Stromal cell of bone marrow (primary cell): ENCODE measurements at regions not wholly inside any gene's neighbourhood (a gene's known extent, or its start where the extent isn't known, plus 50 kb on each side); places are given as distances from the start of the nearest gene placed in this dataset.

Experiments
- DNase-seq: peaks from one replicate; pipeline ENCODE4 v3.0.0-alpha.2; 2012; ENCODE audit warnings: low read depth

DNA sequence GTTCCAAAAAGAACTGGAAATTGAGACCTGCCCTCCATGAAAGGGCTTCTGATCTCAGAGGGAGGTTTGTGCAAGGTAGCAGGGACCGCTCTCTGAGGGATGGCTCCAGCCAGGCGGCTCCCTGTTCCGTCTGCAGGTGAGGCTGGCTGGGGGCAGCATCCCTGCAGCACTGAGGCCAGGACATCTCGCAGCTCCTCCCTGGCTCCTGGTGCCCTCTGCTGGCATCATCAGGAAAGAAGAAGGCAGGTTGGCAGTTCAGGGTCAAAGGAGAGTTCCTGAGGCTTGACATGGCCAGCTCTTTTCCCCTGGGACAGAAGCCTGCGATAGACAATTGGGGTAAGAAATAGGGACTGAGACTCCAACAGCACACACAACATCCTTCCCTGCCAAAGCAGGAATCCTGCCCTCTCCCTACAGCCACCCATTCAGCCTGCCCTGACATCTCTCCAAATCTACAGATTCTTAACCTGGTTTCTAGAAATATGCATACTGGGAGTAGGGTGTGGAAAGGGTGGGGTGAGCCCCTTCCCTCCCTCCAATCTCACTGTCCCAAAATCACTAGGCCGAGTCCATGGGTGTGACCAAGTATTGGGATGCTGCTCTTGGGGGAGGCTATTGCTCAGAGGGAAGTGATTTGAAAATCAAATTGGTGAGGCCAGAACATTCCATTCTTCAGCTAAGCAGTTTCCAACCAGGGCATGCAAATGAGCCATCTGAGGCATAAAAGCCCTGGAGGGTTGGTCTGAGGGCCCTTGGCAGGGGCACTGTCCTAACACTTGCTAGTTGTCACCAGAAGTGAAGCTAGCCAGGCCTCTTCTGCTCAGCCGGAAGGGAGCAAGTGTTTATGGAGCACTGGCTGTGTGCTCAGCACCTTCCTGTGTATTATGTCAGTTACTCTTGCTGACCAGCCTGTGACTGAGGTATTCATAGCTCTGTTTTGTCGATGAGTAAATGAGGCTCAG is 185.4 kb downstream of the TFCP2L1 start:
- DNase-seq, result no peak

DNA sequence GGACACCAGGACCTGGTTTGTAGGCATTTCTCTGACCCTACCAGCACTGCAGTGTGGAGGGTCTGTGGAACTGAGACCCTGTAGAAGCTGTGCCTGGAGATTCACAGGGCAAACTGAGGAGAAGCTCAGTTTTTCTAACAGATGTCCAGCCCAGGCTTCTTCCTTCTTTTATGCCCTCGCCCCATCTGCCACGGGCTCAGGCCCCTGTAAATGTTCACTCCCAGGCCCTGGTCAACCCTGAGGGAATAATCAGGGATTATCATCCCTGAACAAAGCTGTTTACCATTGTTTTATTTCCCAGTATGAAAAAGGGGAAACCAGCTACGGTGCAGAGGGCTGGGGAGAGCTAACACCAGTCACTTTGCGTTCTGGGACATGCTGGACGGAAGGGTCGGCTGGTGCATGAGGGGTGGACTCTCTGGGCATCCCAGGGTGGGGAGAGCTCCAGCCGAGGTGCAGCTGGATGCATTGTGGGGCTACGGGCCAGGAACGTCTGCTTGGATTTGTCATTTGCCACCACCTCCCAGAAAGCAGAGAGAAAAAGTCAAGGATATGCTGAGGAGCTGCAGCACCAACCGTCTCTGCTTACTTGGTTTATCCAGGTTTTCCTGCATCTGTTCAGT is 183.8 kb downstream of the TFCP2L1 start:
- DNase-seq, result no peak

- no peak for DNase-seq
Measured at GRCh38 chr2:121102941-121103340, 182.1 kb downstream of the TFCP2L1 start.

DNA sequence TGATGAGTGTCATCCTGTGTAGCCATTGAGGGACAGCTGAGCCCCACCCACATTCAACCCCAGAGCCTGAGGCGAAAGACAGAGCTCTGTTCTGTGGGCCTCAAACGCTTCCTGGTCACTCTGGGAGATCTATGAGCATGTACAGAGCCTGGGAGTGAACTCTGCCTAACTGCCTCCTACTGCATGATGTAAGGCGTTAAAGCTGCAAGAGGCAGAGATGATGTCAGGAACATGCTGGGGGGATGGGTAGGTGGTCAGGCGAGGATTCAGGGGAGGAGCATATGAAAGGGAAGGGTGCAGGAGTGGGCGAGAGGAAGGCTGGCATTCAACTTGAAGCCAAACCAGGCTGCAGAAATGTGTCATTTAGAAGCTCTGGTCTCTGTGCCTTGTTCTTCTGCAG is 181.0 kb downstream of the TFCP2L1 start:
- DNase-seq, result no peak

- no peak for DNase-seq
Measured at GRCh38 chr2:121104721-121105141, 180.3 kb downstream of the TFCP2L1 start.

GRCh38 chr2:121110924-121111323 is 174.1 kb downstream of the TFCP2L1 start:
- no peak for DNase-seq

- DNase-seq, result no peak
Measured at GRCh38 chr2:121118951-121119350, 166.1 kb downstream of the TFCP2L1 start.

GRCh38 chr2:121120411-121120810 is 164.6 kb downstream of the TFCP2L1 start:
- DNase-seq, result no peak

DNA sequence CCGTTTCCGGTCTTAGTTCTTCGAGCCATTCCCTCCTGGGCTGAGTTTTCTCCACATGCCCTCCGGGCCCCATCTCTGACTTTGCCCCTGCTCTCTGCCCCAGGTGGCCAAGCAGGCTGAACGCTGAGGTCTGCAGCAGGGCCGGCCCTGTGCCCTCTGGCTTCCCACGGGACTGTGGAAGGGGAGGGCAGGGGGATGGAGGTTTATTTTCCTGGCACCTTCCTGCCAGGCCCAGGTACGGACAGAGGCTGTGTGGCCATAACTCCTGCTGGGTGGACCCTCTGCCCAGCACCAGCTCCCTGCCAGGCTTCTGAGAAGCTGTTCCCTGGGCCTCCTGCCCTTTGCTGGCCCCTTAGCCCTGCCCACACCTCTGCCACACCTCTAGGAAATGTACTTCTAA is 164.0 kb downstream of the TFCP2L1 start:
- DNase-seq, result no peak

DNA sequence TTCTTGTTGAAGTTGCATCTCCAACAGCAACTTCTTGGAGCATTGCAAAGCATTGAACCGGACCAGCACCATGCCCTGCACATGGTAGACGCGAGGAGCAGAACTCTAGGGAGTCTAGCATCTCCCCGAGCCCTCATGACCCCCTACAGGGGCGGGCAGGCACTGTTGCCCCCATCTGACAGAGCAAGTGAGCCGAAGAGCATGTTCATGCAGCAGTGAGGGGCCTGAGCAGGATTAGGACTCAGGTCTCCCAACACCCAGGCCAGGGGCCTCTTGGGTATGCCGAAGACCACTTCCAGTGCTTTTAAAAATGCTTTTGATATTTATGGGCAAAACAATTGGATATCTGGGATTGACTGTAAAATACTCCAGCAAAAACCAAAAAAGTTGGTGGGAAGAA is 163.3 kb downstream of the TFCP2L1 start:
- no peak for DNase-seq

DNA sequence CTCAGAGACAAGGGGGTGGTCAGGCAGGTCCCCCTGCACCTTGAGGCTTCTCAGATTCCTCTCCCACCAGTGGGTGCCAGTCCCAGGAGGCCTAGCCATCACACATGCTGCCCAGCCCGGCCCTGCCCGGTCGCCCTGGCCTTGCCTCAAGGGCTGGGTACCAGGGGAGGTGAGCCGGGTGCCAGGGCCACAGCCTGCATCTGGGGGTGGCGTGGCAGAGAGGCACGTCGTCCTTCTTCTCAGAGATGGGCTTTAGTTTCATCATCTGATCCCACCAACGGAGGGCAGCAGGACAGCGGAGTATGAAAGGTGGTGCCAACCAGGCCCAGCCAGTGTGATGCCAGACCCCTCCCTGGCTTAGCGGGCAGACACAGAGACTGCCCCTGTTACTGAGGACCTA is 161.7 kb downstream of the TFCP2L1 start:
- no peak for DNase-seq

GRCh38 chr2:121124330-121124729 is 160.7 kb downstream of the TFCP2L1 start:
- no peak for DNase-seq

- DNase-seq, result no peak
Measured at GRCh38 chr2:121125350-121125749, 159.7 kb downstream of the TFCP2L1 start.

- no peak for DNase-seq
Measured at GRCh38 chr2:121128741-121129659, 156.0 kb downstream of the TFCP2L1 start.

DNA sequence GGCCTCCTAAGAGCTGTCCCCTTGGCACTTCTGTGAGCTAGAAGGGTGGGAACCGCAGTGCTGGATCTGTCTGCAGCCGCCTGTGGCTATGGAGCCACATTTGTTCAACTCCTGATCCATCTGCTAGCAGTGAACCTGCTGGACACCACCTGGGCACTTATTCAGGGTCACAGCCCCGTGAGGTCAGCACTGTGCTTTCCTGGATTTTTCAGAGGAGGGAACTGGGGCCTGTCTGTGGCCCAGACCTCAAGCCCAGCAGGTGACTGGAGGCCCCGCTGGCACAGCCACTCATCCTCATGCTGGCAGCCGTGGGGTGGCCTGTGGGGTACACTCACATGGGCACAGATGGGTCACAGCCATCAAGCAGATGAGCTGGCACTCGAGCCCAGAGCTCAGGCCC is 155.3 kb downstream of the TFCP2L1 start:
- no peak for DNase-seq

DNA sequence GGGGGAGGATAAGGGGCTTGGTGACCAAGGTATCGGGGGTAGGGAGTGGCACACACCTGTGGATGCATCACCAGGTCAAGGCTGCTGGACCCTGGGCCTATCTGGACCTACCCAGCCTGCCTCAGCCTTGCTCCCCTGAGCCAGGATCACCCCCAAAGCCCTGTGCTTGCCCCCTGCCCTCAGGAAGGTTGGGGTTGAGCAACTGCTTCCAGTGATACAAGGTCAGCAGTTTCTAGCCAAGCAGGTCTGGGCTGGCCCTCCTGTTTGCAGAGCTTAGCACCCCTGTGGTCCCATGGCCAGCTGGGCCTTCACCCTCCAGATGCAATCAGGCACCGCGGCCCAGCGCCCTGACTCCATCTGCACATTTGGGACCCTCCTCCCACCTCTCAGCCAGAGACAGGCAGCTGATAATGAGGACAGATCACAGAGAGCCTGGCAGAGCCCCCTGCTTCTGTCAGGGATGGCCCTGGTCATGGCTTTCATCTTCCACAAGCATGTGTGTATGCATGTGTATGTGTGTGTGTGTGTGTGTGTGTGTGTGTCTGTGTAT is 154.6 kb downstream of the TFCP2L1 start:
- no peak for DNase-seq

DNA sequence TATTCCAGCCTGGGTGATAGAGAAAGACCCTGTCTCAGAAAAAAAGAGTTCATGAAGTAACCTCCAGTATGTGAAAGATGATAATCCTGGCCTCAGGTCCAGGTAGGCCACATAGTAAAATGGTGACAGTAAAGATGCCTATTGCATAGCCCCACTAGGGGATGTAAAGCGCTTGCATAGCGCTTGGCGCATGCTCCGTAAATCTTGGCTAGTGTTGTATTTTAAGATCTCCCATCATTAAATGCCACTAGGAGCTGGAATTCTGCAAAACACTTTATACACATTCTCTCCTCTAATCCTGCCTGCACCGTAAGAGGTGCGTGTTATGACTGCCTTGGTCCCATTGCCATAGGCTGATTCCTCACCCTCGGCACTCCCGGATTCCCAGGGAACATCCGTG is 153.6 kb downstream of the TFCP2L1 start:
- DNase-seq, result no peak

DNA sequence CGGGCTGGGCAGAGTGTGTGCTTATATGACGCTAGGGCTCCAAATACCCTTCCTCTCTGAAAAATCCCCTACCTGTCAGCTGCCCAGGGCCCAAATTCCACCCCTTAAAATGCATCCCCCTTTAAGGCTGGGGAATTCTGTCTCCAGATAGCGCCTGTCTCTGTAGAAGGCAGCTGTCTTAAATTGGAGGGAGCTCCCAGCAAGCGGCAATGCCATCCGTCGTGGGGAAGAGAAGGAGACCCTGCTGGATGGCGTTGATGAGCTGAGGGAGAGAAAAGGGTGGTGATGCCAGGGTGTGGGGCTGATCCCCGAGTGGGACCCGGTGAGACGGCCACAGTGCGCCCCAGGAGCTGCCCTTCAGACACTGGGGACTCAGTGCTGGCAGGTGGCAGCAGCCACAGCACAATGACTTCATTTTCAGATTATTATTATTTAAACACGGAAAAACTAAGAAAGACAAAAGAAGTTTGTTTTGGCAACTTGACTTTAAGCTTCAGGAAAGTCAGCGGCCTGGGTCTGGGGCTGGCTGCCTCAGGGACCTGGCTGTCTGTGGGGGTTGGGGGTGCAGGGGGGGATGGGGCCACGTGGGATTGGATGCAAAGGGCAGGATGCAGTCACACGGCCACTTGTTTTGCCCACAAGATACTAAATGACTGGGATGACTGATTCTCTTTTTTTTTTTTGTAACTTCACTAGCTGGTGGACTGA is 152.8 kb downstream of the TFCP2L1 start:
- no peak for DNase-seq

- no peak for DNase-seq
Measured at GRCh38 chr2:121132762-121133107, 152.3 kb downstream of the TFCP2L1 start.

DNA sequence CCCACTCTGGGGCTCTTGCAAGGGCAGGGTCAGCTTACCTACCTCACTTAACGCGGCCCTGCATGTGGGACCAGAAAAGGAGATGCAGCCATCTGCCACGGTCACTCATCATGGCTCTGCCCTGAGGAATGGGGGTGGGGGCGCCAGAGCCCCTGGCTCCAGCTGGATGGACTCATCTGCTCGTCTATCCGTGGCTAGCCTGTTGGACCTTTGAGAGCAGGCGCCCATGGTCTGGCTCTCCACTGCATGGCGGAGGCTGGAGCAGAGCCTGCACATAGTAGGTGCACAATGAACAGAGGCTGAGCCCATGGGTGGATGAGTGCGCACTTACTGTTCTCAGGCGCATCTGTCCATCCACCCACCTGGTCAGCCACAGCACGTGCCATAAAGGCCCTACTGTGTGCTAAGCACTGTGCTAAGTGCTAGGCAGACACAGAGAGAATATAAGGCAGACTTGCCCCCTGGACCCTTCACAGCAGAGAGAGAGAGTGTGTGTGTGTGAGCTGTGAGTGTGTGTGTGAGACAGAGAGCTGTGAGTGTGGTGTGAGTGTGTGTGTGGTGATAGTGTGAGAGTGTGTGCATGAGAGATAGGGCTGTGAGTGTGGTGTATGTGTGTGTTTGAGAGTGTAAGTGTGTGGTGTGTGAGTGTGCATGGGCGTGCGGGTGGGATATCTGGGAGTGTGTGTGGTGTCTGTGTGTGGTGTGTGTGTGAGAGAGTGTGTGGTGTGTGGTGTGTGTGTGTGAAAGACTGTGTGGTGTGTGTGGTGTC is 151.3 kb downstream of the TFCP2L1 start:
- DNase-seq, result no peak

DNA sequence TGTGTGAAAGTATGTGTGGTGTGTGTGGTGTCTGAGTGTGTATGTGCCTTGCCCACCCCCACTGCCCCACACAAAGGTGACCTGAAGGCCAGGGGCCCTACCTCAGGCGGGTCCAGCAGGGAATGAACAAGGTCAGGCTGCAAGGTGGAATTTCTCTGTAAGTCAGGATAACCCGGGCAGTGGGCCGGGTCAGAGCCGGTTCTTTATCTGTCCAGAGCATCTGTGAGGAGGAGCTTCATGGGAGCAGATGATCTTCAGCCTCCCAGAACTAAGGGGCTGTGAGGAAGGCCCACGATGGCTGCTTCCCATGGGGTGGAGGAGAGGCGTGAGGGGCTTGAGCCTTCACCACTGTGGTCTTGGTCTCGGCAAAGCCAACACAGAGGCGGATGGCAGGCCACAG is 150.3 kb downstream of the TFCP2L1 start:
- no peak for DNase-seq
